Endothelial cell of umbilical vein (primary cell): ENCODE measurements at regions not wholly inside any gene's neighbourhood (a gene's known extent, or its start where the extent isn't known, plus 50 kb on each side); places are given as distances from the start of the nearest gene placed in this dataset.

ENCODE experiments used
- BruUV-seq: library from RNA; stranded (reverse); fragments of 400-500 nt; replicated peaks from 2 replicates; lab custom pipeline; 2021; lab: Mats Ljungman, UMichigan
- CTCF ChIA-PET: fragments of 300-600, 350-600 bp; sonication (Branson Sonifier 250); formaldehyde crosslinking; loops from one replicate; lab custom pipeline; 2021; ENCODE audit warnings: antibody characterized with exemption, inconsistent platforms; lab: Charles Lee
- POLR2A ChIA-PET: fragments of 300-600, 350-600 bp; sonication (Branson Sonifier 250); formaldehyde crosslinking; loops from one replicate; lab custom pipeline; 2021; ENCODE audit warnings: antibody characterized with exemption, inconsistent platforms; lab: Charles Lee
- DNase-seq: peaks from one replicate; pipeline ENCODE4 v3.0.0-alpha.2; 2011; ENCODE audit warnings: low read depth, low spot score
- FAIRE-seq: peaks from 2 replicates; lab custom pipeline; 2011; peaks lifted over from hg19 to GRCh38; lab: Jason Lieb, UNC
- H2AFZ ChIP-seq: 2 replicates; pipeline ENCODE4 v1.6.0; 2012; ENCODE audit warnings: low read depth, low read length, control low read depth, inconsistent platforms
- H3K27ac ChIP-seq: 2 replicates; pipeline ENCODE4 v1.5.1; 2011; ENCODE audit warnings: low read depth, mild to moderate bottlenecking, control low read depth, low read length, moderate library complexity; ENCODE audit not compliant: insufficient read depth
- H3K27me3 ChIP-seq, 2 experiments: 2 replicates each; pipeline versions ENCODE4 v1.6.0 to v1.6.1; 2011; ENCODE audit warnings: low read length in 2 of 2, mixed read lengths in 1 of 2; ENCODE audit not compliant: control insufficient read depth in 2 of 2, insufficient read depth in 2 of 2
- H3K36me3 ChIP-seq, 2 experiments: 2 replicates in 1 of 2; 3 replicates in 1 of 2; pipeline ENCODE4 v1.5.1; 2011; ENCODE audit warnings: low read length in 2 of 2, mild to moderate bottlenecking in 1 of 2, moderate library complexity in 1 of 2; ENCODE audit not compliant: control insufficient read depth in 2 of 2, insufficient read depth in 2 of 2; ENCODE audit errors: extremely low read depth in 1 of 2
- H3K4me1 ChIP-seq: 3 replicates; pipeline ENCODE4 v1.5.1; 2011; ENCODE audit warnings: mild to moderate bottlenecking, low read length; ENCODE audit not compliant: control insufficient read depth, insufficient read depth; ENCODE audit errors: extremely low read depth
- H3K4me2 ChIP-seq: 2 replicates; pipeline ENCODE4 v1.6.1; 2011; ENCODE audit warnings: low read length, control low read depth, mixed read lengths; ENCODE audit not compliant: insufficient read depth
- H3K4me3 ChIP-seq, 3 experiments: fragments of 200-600 bp in 1 of 3; sonication (generic), shearing (Covaris generic) in 1 of 3; replicated peaks in 1 of 3; 2 replicates each; pipeline ENCODE4 v1.5.1; 2011 to 2016; ENCODE audit warnings: control low read depth in 3 of 3, low read length in 3 of 3, mild to moderate bottlenecking in 2 of 3, inconsistent platforms in 1 of 3, low read depth in 1 of 3, moderate library complexity in 1 of 3; ENCODE audit not compliant: insufficient read depth in 1 of 3
- H3K79me2 ChIP-seq: 2 replicates; pipeline ENCODE4 v1.6.0; 2012; ENCODE audit warnings: low read length, inconsistent platforms; ENCODE audit not compliant: control insufficient read depth, insufficient read depth
- H3K9ac ChIP-seq: replicated peaks from 2 replicates; pipeline ENCODE3; 2011; ENCODE audit warnings: low read length, control low read depth; ENCODE audit not compliant: insufficient read depth; ENCODE audit errors: extremely low read depth
- H3K9me1 ChIP-seq: replicated peaks from 3 replicates; pipeline ENCODE4 v1.6.0; 2011; ENCODE audit warnings: mild to moderate bottlenecking, low read length; ENCODE audit not compliant: control insufficient read depth, insufficient read depth; ENCODE audit errors: extremely low read depth
- H3K9me3 ChIP-seq: replicated peaks from 2 replicates; pipeline ENCODE4 v1.5.1; 2012; ENCODE audit warnings: low read length, inconsistent platforms; ENCODE audit not compliant: control insufficient read depth, insufficient read depth
- H4K20me1 ChIP-seq: replicated peaks from 2 replicates; pipeline ENCODE3; 2011; ENCODE audit warnings: mild to moderate bottlenecking, low read length; ENCODE audit not compliant: control insufficient read depth, insufficient read depth; ENCODE audit errors: extremely low read depth
- CTCF ChIP-seq, 2 donors: IDR thresholded peaks; 1 replicate in 1 of 2; 2 replicates in 1 of 2; pipeline ENCODE4 v1.5.1; 2011; ENCODE audit warnings: low read length in 2 of 2, mild to moderate bottlenecking in 2 of 2, moderate library complexity in 2 of 2, control low read depth in 1 of 2, inconsistent platforms in 1 of 2, low read depth in 1 of 2; ENCODE audit not compliant: insufficient read depth in 1 of 2; ENCODE audit errors: extremely low read depth in 1 of 2
- EZH2 ChIP-seq: IDR thresholded peaks from 2 replicates; pipeline ENCODE4 v1.6.1; 2012; ENCODE audit warnings: borderline replicate concordance, low read depth, mild to moderate bottlenecking, moderate library complexity, low read length, inconsistent platforms; ENCODE audit not compliant: severe bottlenecking
- GATA2 ChIP-seq: IDR thresholded peaks from 2 replicates; pipeline ENCODE4 v1.7.0; 2011; ENCODE audit warnings: low read depth, mild to moderate bottlenecking, moderate library complexity, mixed read lengths, low read length; ENCODE audit not compliant: insufficient read length, insufficient read depth
- MAX ChIP-seq: IDR thresholded peaks from 2 replicates; pipeline ENCODE4 v1.6.1; 2011; ENCODE audit not compliant: insufficient read depth, insufficient read length
- dilution Hi-C: fragments of 300-500 bp; cut with MboI; formaldehyde crosslinking; loops from one replicate; pipeline ENCODE4 v1.15.0; 2019; ENCODE audit warnings: low sequenced_read_pairs; ENCODE audit not compliant: extremely low pct_ligation_motif_present
- intact Hi-C: fragments of 100-400 bp; cut with micrococcal nuclease; formaldehyde crosslinking; loops from one replicate; pipeline ENCODE4 v1.10.0; 2022

- H3K36me3 ChIP-seq, result no peaks in the 10 kb centered on the region
- TF ChIP-seq MAX (no peak), CTCF (IDR thresholded peaks at IDR 0.05; ENCODE audit: extremely low read depth in 1 of 2, insufficient read depth in 1 of 2, low read depth in 1 of 2, low read length in 2 of 2) (no peak)
- intact Hi-C loops, result no loop called here
- no peaks in the 10 kb centered on the region for H3K27me3 ChIP-seq
- no peak overlapping the region for H3K9ac ChIP-seq
- no peaks in the 10 kb centered on the region for H3K79me2 ChIP-seq
- H3K9me3 ChIP-seq, result no peaks in the 10 kb centered on the region
- H3K4me3 ChIP-seq, result no peak overlapping the region
- no peak overlapping the region for H3K27ac ChIP-seq
- no peaks in the 10 kb centered on the region for H4K20me1 ChIP-seq
- ChIA-PET CTCF (interaction anchor here (2.5 kb wide), 1 partner anchor 159 kb away, joined by 18 read pairs; no protein-coding TSS in a partner anchor), POLR2A (no interaction called here)
- no peaks in the 10 kb centered on the region for H3K9me1 ChIP-seq
- DNase-seq, result no peak
- dilution Hi-C loops, result no loop called here
- BruUV-seq, result no TSS peak
- H3K4me2 ChIP-seq, result no peak overlapping the region
- no peaks in the 10 kb centered on the region for H3K4me1 ChIP-seq
- no peak for FAIRE-seq
- H2AFZ ChIP-seq, result no peak overlapping the region
Observed at GRCh38 chr14:95614349-95614748, 71.9 kb upstream of the TCL1B start.

DNA sequence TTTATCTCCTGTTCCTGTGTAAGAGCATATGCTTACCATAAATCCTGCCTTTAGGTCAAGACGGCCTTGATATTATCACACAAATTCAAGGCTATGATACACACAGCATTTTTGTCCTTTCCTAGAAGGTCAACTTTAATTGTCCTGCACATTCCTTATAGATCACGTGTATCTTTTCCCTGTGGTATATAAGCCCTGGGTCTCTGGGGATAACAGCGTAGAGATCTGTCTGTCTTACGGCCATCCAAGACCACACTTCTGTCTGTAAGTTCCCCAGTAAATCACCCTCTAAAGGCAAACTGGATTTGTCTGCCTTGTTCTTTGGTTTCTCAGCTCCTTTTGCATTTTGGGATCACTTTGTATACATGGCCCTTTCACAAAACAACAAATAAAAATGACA, 69.5 kb upstream of the TCL1B start:
- H3K4me1 ChIP-seq, result no peaks in the 10 kb centered on the region
- ChIA-PET POLR2A (no interaction called here), CTCF (interaction anchor here (2.1 kb wide), 1 partner anchor 157 kb away, joined by 8 read pairs; no protein-coding TSS in a partner anchor)
- H3K79me2 ChIP-seq, result no peaks in the 10 kb centered on the region
- H3K27ac ChIP-seq, result no peak overlapping the region
- H3K4me3 ChIP-seq, result no peak overlapping the region
- no peaks in the 10 kb centered on the region for H3K9me1 ChIP-seq
- no peaks in the 10 kb centered on the region for H3K27me3 ChIP-seq
- no peaks in the 10 kb centered on the region for H3K9me3 ChIP-seq
- H4K20me1 ChIP-seq, result no peaks in the 10 kb centered on the region
- dilution Hi-C loops, result no loop called here
- intact Hi-C loops, result no loop called here
- TF ChIP-seq EZH2, result no peak
- no peak for TF ChIP-seq GATA2
- no peak for FAIRE-seq
- H3K4me2 ChIP-seq, result no peak overlapping the region
- no peak overlapping the region for H3K9ac ChIP-seq
- BruUV-seq, result no TSS peak
- no peak overlapping the region for H2AFZ ChIP-seq
- no peak for DNase-seq
- no peaks in the 10 kb centered on the region for H3K36me3 ChIP-seq
